Left colon (tissue), 2 donors: ENCODE measurements at regions not wholly inside any gene's neighbourhood (a gene's known extent, or its start where the extent isn't known, plus 50 kb on each side); places are given as distances from the start of the nearest gene placed in this dataset.
"Not testable (repeated sequence)": the region's sequence is repeated elsewhere in the genome, so short reads cannot be mapped to it uniquely, and the experiment has no call there.

Experiments
- ATAC-seq: fragments of 200-7000 bp; cut with Tn5 transposase; one replicate; pipeline ENCODE4 v1.9.1; 2020; ENCODE audit warnings: mild to moderate bottlenecking, moderate library complexity
- DNase-seq, 2 donors: peaks; one replicate each; pipeline ENCODE4 v3.0.0-alpha.2; 2020
- intact Hi-C, 2 donors: fragments of 100-400 bp; cut with DNase I in 1 of 2; cut with micrococcal nuclease in 1 of 2; formaldehyde crosslinking; loops; one replicate each; pipeline versions ENCODE4 v1.11.2 to v1.14.0; 2022; cut with DNase I, micrococcal nuclease
- donor health status: DM: no; HTN: no; CAD: no.
- donor health status: DM: yes; HTN: yes; CAD: no.

DNA sequence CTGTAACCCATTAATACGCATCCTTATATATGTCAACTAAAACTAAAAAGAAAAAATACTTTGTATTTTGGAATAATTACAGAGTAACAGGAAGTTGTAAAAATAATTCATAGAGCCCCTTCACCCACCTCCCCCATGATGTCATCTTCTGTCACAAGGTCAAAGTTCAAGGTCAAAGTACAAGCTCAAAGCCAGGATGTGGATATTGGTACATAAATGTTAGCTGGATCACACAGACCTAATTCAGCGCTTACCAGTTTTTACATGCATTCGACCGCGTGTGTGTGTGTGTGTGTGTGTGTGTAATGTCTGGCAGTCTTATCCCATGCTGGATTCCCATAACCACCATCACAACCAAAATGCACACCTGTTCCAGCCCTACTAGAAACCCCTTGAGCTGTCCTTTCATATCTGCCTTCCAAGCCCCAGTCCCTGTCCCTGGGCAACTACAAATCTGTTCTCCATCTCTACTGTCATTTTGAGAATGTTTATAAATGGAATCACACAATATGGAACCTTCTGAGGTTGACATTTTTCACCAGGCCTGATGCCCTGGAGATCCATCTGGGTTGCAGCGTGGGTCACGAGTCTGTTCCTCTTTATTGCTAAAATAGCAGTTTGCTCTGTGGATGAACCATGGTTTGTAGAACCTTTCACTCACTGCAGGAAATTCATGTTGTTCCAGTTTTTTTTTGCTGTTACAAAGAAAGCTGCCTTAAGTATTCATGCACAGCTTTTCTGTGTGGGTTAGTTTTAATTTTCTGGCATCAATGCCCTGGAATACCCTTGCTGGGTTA, 153.6 kb upstream of the PITRM1 start:
- intact Hi-C loops: no loop called here
- ATAC-seq (no peak), DNase-seq (no peak)

DNA sequence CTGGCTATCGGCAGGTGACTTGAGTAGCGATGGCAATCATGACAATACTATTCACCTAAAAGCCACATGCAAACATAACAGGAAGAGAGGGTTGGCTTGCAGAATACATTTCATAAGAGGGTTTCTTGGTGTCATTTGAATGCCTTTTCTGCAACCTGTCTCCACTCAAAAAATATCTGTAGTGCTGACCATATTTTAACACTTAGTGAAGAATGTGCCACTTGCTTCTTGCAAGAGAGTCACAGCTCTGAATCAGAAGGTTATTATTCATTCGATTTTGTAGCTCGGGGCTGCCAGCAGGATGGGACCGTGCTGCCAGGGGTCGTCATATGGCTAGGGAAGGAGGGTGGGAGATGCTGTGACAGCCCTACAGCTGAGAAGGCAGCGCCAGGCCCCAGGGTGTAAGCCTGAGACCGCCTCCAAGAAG, 152.0 kb upstream of the PITRM1 start:
- intact Hi-C loops: no loop called here
- DNase-seq: no peak
- no peak for ATAC-seq

DNA sequence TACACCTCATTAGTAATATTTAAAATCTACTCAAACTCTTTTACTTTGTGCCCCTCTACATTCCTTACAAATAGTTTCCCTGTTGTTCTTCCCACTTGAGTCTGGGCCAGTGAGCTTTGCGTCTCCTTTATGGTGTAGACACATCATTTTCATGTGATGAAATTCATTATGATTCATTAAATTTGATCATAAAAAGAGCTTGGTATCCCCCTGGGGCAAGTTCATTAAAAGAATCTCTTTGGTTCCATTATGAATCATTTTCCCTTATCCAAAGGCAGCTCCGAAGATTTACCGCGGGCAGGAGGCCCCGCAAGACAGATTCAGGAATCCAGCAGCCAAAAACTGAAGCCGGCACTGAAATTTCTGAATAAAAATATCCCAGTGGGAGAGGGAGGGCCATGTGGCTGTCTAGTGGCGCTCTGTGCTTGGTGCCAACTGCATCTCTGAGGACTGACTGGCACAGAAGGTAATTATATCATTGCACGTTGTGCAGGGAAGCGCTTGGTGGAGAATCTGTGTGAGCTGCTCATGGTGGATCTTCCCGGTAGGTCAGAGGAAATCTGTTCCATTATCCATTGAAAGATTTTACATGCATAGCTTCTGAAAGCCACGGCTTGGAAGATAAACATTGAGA, 151.4 kb upstream of the PITRM1 start:
- intact Hi-C loops: no loop called here
- ATAC-seq (no peak), DNase-seq (no peak)

DNA sequence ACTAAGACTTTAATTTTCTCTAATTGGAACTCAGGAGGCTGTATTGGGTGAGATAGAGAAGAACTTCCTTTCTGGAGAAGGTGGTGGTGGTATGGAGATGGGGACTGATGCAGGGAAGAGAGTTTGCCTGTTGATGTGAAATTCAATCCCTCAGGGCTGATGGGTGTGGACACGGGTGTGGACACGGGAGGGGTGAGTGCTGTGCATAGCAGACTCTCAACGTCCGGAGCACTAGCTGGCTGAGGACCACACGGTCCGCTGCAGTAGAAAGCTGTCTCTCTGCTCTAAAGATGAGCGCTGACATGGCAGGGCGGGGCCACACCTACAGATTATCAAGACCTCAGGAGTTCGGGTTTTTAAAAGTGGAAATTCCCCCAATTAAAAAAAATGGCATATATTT, 148.5 kb upstream of the PITRM1 start:
- DNase-seq: no peak
- ATAC-seq: no peak
- intact Hi-C loops: no loop called here

DNA sequence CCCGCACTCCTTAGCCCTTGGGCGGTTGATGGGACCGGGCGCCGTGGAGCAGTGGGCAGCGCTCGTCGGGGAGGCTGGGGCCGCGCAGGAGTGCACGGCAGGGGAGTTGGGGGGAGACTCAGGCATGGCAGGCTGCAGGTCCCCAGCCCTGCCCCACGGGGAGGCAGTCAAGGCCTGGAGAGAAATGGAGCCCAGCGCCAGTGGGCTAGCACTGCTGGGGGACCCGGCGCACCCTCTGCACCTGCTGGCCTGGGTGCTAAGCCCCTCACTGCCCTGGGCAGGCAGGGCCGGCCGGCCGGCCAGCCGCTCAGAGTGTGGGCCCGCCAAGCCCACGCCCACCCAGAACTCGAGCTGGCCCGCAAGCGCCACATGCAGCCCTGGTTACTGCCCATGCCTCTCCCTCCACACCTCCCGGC, 147.2 kb upstream of the PITRM1 start:
- no peak for DNase-seq
- intact Hi-C loops: no loop called here
- ATAC-seq: no peak

DNA sequence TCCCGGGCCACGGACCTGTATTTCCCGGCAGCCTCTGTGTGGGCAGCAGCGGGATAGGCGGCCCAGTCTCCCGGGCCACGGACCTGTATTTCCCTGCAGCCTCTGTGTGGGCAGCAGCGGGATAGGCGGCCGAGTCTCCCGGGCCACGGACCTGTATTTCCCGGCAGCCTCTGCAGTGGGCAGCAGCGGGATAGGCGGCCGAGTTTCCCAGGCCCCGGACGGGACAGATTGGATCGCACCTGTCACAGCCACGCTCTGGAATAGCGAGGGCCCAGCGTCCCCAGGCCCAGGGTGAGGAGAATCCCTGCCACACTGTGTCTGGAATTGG, 145.9 kb upstream of the PITRM1 start:
- DNase-seq, ATAC-seq, intact Hi-C loops: not testable (repeated sequence)

DNA sequence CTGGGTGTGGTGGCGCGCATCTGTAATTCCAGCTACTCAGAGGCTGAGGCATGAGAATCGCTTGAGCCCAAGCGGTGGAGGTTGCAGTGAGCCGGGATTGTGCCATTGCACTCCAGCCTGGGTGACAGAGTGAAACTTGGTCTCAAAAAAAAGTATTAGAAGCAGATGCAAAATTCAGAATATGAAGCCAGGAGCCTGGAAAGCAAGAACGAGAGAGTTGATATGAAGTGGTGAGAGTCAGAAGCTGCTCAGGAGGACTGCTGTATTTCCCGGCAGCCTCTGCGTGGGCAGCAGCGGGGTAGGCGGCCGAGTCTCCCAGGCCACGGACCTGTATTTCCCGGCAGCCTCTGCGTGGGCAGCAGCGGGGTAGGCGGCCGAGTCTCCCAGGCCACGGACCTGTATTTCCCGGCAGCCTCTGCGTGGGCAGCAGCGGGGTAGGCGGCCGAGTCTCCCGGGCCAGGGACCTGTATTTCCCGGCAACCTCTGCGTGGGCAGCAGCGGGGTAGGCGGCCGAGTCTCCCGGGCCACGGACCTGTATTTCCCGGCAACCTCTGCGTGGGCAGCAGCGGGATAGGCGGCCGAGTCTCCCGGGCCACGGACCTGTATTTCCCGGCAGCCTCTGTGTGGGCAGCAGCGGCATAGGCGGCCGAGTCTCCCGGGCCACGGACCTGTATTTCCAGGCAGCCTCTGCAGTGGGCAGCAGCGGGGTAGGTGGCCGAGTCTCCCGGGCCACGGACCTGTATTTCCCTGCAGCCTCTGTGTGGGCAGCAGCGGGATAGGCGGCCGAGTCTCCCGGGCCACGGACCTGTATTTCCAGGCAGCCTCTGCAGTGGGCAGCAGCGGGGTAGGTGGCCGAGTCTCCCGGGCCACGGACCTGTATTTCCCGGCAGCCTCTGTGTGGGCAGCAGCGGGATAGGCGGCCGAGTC, 145.2 kb upstream of the PITRM1 start:
- DNase-seq, ATAC-seq, intact Hi-C loops: not testable (repeated sequence)

DNA sequence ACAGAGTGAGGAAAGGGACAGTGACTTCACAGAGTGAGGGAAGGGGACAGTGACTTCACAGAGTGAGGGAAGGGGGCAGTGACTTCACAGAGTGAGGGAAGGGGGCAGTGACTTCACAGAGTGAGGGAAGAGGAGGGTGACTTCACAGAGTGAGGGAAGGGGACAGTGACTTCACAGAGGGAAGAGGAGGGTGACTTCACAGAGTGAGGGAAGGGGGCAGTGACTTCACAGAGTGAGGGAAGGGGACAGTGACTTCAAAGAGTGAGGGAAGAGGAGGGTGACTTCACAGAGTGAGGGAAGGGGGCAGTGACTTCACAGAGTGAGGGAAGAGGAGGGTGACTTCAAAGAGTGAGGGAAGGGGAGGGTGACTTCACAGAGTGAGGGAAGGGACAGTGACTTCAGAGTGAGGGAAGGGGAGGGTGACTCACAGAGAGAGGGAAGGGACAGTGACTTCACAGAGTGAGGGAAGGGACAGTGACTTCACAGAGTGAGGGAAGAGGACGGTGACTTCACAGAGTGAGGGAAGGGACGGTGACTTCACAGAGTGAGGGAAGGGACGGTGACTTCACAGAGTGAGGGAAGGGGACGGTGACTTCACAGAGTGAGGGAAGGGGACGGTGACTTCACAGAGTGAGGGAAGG, 142.0 kb upstream of the PITRM1 start:
- ATAC-seq, DNase-seq, intact Hi-C loops: not testable (repeated sequence)

DNA sequence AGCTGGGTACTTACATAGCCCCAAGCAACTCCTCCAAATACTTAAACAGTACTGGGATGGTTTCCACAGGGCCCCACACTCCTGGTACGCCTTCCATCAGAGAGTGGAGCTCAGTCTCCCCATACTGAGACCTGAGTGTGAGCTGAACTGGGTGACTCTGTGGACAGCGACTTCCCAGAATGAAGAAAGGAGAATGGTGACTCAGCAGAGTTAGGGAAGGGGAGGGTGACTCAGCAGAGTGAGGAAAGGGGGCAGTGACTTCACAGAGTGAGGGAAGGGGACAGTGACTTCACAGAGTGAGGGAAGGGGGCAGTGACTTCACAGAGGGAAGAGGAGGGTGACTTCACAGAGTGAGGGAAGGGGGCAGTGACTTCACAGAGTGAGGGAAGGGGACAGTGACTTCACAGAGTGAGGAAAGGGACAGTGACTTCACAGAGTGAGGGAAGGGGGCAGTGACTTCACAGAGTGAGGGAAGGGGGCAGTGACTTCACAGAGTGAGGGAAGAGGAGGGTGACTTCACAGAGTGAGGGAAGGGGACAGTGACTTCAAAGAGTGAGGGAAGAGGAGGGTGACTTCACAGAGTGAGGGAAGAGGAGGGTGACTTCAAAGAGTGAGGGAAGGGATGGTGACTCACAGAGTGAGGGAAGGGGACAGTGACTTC, 141.3 kb upstream of the PITRM1 start:
- intact Hi-C loops, ATAC-seq: not testable (repeated sequence)

DNA sequence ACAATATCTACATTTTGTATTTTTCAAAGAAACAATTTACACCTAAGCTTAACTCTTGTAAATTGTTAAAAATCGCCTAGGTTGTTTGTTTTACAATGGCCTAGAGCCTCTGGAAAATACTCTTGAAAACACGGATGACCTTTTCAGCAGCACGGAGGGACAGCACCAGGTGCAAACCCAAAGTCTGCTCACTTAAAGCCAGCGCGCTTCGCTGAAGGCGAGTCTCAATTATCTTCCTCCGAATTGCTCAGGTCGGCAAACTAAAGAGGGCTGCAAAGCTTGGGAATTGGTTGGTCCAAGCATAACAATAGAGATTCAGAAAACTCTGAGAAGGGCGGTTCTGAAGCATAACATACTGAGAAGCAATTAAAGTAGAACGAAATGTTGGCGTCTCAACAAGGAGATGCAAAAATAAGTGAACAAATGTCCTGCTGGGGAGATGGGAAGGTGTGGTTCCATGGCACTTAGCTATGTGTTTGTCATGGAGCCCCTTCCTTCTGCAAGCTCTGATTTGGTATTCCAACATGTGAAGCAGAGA, 139.9 kb upstream of the PITRM1 start:
- intact Hi-C loops: no loop called here
- no peak for DNase-seq
- no peak for ATAC-seq

More for the DNA sequence above, 141.3 kb upstream of the PITRM1 start:
- DNase-seq: not testable (repeated sequence)

DNA sequence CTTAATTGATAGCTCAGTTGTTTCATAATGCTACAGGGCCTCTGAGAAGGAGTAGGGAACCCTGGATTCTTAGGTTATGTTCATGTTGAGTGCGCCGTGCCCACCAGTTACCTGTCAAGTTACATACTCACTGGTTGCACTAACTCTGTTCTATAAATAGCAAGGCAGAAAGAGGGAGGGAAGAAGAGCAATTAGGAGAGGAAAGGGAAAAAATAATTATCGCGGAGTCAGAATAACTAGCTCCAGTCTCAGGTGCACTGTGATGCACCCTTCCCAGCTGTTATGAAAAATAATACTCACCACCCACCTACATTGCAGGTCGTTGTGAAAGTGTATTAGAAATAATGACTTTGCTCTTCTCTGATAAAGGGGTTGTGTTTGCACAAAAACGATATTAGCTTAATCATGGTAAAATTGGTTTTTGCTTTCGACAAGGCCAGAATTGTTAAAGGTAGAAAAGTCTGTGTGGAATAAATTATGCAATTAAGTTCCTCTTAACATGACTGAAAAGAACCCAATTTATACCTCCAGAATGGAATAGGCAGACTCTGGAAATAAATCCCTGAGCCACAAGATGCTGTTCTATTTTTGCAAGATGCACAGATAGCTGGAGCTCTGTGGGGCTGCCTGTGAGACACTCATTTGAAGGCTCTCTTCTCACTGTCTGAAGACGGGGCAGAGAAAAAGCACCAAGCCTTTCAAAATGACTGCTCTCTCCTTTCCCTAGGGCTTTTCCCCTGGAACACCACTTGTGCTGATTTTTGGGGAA, 137.6 kb upstream of the PITRM1 start:
- DNase-seq: no peak
- intact Hi-C loops: no loop called here
- ATAC-seq: no peak

DNA sequence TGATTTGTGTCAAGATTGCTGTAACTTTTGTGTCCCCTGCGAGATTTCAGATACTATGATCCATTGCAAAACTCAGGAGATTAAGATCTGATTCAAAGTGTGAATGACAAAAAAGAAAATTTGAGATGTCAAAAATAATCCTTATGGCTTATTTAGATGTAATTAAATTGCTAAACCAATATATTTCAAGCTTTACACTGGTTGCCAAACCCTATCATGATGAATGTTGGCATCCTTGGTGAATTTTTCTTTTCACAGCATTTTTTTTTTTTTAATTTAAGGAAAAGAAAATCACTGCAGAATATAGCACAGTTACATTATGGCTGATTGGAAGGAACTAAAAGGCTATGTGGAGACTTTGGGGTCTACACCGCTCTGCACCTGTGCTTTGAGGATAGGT, 133.5 kb upstream of the PITRM1 start:
- DNase-seq: no peak
- intact Hi-C loops: no loop called here
- ATAC-seq: no peak

DNA sequence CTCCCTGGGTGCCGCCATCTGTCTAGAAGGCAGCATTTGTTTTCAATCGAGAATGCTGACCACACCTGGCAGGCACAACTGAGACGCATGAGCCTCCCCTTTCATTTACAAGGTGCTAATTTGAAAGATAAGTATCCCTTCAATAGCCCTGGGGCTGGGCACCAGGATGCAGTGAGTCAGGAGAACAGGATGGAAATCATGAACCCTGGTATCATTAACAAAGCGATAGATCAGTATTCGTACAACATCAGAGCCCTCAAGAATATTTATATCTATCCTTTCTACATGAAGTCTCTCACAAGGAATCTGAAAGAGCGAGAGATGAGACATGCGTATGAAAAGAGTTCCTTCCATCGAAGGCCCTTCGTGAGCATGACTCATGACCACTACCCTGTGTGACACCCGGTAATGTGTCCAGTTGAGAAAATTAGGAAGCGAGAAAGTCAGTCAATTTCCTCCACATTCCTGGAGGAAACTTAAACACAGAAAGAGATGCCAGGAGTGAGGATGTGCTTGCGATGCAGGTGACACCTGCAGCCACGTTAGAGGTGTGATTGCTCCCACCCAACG, 123.1 kb upstream of the PITRM1 start:
- intact Hi-C loops: no loop called here
- no peak for DNase-seq
- ATAC-seq: no peak

DNA sequence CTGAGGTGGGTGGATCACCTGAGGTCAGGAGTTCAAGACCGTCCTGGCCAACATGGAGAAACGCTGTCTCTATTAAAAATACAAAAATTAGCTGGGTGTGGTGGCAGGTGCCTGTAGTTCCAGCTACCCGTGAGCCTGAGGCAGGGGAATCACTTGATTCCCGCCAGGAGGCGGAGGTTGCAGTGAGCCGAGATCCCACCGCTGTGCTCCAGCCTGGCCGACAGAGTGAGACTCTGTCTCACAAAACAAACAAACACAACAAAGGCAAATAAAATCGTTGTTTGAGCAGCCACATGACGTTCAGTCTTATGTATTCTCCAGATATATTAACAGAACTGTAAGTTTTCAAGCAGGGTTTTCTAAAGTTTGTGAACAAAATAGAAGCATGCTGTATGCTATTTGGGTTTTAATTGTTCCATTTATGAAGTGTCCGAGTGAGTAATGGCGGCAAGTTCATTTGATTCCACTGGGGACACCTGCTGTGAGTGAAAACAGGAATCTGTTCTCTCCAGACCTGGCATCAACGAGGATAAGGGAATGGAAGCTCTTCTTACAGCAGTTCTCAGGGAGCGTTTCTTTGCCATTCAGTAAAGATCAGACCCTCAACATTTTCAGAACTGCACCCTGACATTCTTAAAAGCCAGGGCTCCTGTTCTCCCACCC, 122.5 kb upstream of the PITRM1 start:
- DNase-seq: no peak
- intact Hi-C loops: no loop called here
- peak; percentile 27 for ATAC-seq

DNA sequence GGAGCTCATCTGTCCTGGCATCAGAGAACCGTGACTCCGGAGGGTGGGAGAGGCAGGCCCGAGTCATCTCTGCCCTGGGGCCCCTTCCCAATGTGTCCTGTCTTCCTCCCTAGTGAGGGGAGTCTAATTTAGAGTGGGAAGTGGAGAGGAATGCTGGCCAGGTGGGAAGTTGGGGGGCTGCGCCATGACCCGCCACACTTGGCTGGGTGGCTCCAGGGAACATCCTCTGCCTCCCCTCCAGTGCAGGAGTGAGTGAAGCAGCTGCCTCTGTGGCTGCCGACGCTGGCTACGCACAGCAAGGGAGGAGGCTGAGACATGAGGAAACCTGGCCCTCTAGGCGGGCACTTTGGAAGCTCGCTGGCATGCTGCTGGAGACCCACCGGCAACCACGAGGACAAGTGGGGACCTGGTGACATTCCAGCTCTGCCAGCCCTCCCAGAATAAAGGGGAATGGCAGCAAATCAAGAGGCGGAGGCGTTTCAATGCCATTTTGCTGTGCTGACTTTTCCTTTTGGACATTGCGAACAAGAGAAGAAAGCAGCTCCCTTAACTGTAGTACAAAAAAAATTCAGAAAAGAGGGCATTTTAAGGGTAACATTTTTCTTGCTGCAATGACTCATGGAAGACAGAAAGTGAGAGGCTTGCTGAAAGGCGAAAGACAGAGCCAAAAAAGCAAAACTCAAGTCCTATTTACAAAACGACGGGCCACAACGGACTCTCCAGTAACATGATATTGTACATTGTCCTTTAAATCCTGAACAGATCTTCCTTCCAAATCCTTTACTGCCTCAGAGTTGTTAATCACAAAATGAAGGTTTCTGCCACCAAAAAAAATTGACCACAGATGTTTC, 121.2 kb upstream of the PITRM1 start:
- ATAC-seq (no peak), DNase-seq (no peak)
- intact Hi-C loops: no loop called here

DNA sequence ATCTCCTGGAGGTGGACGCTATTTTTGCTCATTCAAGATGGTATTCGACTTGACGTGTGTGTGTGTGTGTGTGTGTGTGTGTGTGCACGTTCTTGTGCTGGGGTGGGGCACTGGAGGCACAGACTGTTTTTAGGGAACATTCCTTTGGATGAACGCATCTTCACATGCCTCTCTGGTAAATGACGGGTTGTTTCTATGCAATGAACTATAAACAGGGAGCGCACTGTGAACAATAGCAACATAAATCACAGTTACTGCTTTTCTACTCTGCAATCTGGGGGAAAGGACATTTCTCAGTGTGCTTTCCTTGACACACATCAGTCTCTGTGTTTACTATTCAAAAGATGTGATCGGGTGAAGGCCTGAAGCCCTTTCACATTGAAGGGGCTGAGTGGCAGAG, 120.1 kb upstream of the PITRM1 start:
- no peak for ATAC-seq
- no peak for DNase-seq
- intact Hi-C loops: no loop called here
